Fibroblast of the aortic adventitia (primary cell): ENCODE measurements at regions not wholly inside any gene's neighbourhood (a gene's known extent, or its start where the extent isn't known, plus 50 kb on each side); places are given as distances from the start of the nearest gene placed in this dataset.
"Not testable (repeated sequence)": the region's sequence is repeated elsewhere in the genome, so short reads cannot be mapped to it uniquely, and the experiment has no call there.

Experiments used
- DNase-seq: peaks from one replicate; pipeline ENCODE4 v3.0.0-alpha.2; 2010; ENCODE audit warnings: low read depth
- H3K4me3 ChIP-seq: 2 replicates; pipeline ENCODE4 v1.5.1; 2011; ENCODE audit warnings: low read depth, mild to moderate bottlenecking, control low read depth, low read length, moderate library complexity
- TF ChIP-seq, protein P1 (sequence below): IDR thresholded peaks from 2 replicates; pipeline ENCODE4 v1.5.1; 2011; ENCODE audit warnings: mild to moderate bottlenecking, low read length, control low read depth, inconsistent platforms; ENCODE audit not compliant: insufficient read depth

- no peak for DNase-seq
- no peak overlapping the region for H3K4me3 ChIP-seq
- TF ChIP-seq, protein P1, sequence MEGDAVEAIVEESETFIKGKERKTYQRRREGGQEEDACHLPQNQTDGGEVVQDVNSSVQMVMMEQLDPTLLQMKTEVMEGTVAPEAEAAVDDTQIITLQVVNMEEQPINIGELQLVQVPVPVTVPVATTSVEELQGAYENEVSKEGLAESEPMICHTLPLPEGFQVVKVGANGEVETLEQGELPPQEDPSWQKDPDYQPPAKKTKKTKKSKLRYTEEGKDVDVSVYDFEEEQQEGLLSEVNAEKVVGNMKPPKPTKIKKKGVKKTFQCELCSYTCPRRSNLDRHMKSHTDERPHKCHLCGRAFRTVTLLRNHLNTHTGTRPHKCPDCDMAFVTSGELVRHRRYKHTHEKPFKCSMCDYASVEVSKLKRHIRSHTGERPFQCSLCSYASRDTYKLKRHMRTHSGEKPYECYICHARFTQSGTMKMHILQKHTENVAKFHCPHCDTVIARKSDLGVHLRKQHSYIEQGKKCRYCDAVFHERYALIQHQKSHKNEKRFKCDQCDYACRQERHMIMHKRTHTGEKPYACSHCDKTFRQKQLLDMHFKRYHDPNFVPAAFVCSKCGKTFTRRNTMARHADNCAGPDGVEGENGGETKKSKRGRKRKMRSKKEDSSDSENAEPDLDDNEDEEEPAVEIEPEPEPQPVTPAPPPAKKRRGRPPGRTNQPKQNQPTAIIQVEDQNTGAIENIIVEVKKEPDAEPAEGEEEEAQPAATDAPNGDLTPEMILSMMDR = no peak
Measured at GRCh38 chr2:56055405-56055804, 128.4 kb upstream of the CCDC85A start.

DNA sequence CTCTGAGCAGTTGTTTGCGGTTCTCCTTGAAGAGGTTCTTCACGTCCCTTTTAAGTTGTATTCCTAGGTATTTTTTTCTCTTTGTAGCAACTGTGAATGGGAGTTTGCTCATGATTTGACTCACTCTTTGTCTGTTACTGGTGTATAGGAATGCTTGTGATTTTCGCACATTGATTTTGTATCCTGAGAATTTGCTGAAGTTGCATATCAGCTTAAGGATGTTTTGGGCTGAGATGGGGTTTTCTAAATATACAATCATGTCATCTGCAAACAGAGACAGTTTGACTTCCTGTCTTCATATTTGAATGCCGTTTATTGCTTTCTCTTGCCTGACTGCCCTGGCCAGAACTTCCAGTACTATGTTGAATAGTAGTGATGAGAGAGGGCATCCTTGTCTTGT, 122.5 kb upstream of the CCDC85A start:
- not testable (repeated sequence) for DNase-seq

DNA sequence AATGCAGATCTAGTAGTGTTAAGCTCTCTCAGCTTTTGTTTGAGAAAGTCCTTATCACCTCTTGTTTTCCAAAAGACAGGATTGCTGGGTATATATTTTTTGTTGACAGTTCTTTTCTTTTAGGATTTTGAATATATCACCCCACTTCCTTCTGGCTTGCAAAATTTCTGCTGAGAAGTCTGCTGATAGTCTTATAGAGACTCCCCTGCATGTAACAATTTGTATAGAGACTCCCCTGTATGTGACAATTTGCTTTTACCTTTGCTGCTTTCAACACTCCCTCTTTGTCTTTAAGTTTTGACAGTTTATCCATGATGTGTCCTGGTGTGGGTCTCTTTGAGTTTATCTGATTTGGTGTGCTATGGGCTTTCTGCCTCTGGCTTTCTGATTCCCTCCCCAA, 115.0 kb upstream of the CCDC85A start:
- no peak for DNase-seq
- TF ChIP-seq, protein P1 = no peak

More for the DNA sequence above, 122.5 kb upstream of the CCDC85A start:
- H3K4me3 ChIP-seq = not testable (repeated sequence)

GRCh38 chr2:56077359-56077915, 106.4 kb upstream of the CCDC85A start:
- peak; percentile 28 for DNase-seq
- TF ChIP-seq, protein P1 = peak; percentile 49
- no peak overlapping the region for H3K4me3 ChIP-seq

More for the DNA sequence above, 115.0 kb upstream of the CCDC85A start:
- H3K4me3 ChIP-seq = no peak overlapping the region

- no peak overlapping the region for H3K4me3 ChIP-seq
- DNase-seq = no peak
- TF ChIP-seq, protein P1 = no peak
Measured at GRCh38 chr2:56082665-56083064, 101.1 kb upstream of the CCDC85A start.

- H3K4me3 ChIP-seq = no peak overlapping the region
- no peak for DNase-seq
- TF ChIP-seq, protein P1 = no peak
Measured at GRCh38 chr2:56084111-56084901, 99.5 kb upstream of the CCDC85A start.

- H3K4me3 ChIP-seq = no peak overlapping the region
- TF ChIP-seq, protein P1 = no peak
- DNase-seq = no peak
Measured at GRCh38 chr2:56086336-56086735, 97.5 kb upstream of the CCDC85A start.
